ENCODE measurements at regions not wholly inside any gene's neighbourhood (a gene's known extent, or its start where the extent isn't known, plus 50 kb on each side); places are given as distances from the start of the nearest gene placed in this dataset.

GRCh38 chr2:14364471-14364870, 268.0 kb upstream of the LRATD1 start:
- no peak for TF ChIP-seq ZNF18 (CRISPR knock-in tag; IDR thresholded peaks at IDR 0.05; ENCODE audit: insufficient replicate concordance)
- TF ChIP-seq EP300 (IDR thresholded peaks at IDR 0.05; ENCODE audit: low read depth in 2 of 2, low read length in 2 of 2): no peak
- no peak for TF ChIP-seq EP300 (CRISPR knock-in tag; IDR thresholded peaks at IDR 0.05; ENCODE audit: borderline replicate concordance)
- TF ChIP-seq, protein P1, sequence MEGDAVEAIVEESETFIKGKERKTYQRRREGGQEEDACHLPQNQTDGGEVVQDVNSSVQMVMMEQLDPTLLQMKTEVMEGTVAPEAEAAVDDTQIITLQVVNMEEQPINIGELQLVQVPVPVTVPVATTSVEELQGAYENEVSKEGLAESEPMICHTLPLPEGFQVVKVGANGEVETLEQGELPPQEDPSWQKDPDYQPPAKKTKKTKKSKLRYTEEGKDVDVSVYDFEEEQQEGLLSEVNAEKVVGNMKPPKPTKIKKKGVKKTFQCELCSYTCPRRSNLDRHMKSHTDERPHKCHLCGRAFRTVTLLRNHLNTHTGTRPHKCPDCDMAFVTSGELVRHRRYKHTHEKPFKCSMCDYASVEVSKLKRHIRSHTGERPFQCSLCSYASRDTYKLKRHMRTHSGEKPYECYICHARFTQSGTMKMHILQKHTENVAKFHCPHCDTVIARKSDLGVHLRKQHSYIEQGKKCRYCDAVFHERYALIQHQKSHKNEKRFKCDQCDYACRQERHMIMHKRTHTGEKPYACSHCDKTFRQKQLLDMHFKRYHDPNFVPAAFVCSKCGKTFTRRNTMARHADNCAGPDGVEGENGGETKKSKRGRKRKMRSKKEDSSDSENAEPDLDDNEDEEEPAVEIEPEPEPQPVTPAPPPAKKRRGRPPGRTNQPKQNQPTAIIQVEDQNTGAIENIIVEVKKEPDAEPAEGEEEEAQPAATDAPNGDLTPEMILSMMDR (CRISPR knock-in tag; IDR thresholded peaks at IDR 0.05): no peak
- TF ChIP-seq ZNF354B (CRISPR knock-in tag; IDR thresholded peaks at IDR 0.05): no peak

All from HepG2 (cell line).